ENCODE measurements at regions not wholly inside any gene's neighbourhood (a gene's known extent, or its start where the extent isn't known, plus 50 kb on each side); places are given as distances from the start of the nearest gene placed in this dataset.

- no peak for DNase-seq
These were observed 392.4 kb downstream of the RNF144A start for GRCh38 chr2:7309582-7309981.

- DNase-seq = no peak
These were observed 407.5 kb downstream of the RNF144A start for GRCh38 chr2:7324706-7325105.

GRCh38 chr2:7325186-7325585 lies 408.0 kb downstream of the RNF144A start:
- DNase-seq = no peak

- no peak for DNase-seq
These were observed 412.3 kb downstream of the RNF144A start for GRCh38 chr2:7329465-7329864.

GRCh38 chr2:7333189-7333765 lies 416.1 kb downstream of the RNF144A start:
- DNase-seq = no peak

- DNase-seq = no peak
These were observed 416.8 kb downstream of the RNF144A start for GRCh38 chr2:7333960-7334493.

GRCh38 chr2:7338961-7339360 lies 421.7 kb downstream of the RNF144A start:
- DNase-seq = no peak

GRCh38 chr2:7346336-7346735 lies 429.1 kb downstream of the RNF144A start:
- DNase-seq = no peak

- DNase-seq = no peak
These were observed 431.5 kb downstream of the RNF144A start for GRCh38 chr2:7348761-7349160.

GRCh38 chr2:7352191-7352590 lies 435.0 kb downstream of the RNF144A start:
- no peak for DNase-seq

GRCh38 chr2:7353571-7353970 lies 436.4 kb downstream of the RNF144A start:
- DNase-seq = no peak

GRCh38 chr2:7355781-7356180 lies 438.6 kb downstream of the RNF144A start:
- no peak for DNase-seq

GRCh38 chr2:7356909-7357584 lies 439.8 kb downstream of the RNF144A start:
- no peak for DNase-seq

- DNase-seq = no peak
These were observed 440.8 kb downstream of the RNF144A start for GRCh38 chr2:7357993-7358392.

GRCh38 chr2:7358865-7359447 lies 441.7 kb downstream of the RNF144A start:
- DNase-seq = no peak

GRCh38 chr2:7363906-7364305 lies 446.7 kb downstream of the RNF144A start:
- DNase-seq = no peak

GRCh38 chr2:7368211-7368610 lies 451.0 kb downstream of the RNF144A start:
- no peak for DNase-seq

- no peak for DNase-seq
These were observed 455.9 kb downstream of the RNF144A start for GRCh38 chr2:7373156-7373555.

GRCh38 chr2:7375901-7376300 lies 458.7 kb downstream of the RNF144A start:
- DNase-seq = no peak

GRCh38 chr2:7377916-7378569 lies 460.8 kb downstream of the RNF144A start:
- DNase-seq = no peak

- DNase-seq = no peak
These were observed 461.4 kb downstream of the RNF144A start for GRCh38 chr2:7378591-7378990.

- no peak for DNase-seq
These were observed 462.6 kb downstream of the RNF144A start for GRCh38 chr2:7379799-7380198.

GRCh38 chr2:7384773-7385349 lies 467.6 kb downstream of the RNF144A start:
- no peak for DNase-seq
